Lower leg skin (tissue), 4 donors: ENCODE measurements at regions not wholly inside any gene's neighbourhood (a gene's known extent, or its start where the extent isn't known, plus 50 kb on each side); places are given as distances from the start of the nearest gene placed in this dataset.

Experiments
- DNase-seq, 2 donors: peaks; one replicate each; pipeline ENCODE4 v3.0.0-alpha.2; 2019; ENCODE audit warnings: low spot score in 2 of 2
- H3K4me3 ChIP-seq: fragments of 200-600 bp; sonication (generic); 2 replicates; pipeline ENCODE4 v1.5.1; 2017; ENCODE audit warnings: mild to moderate bottlenecking, low read depth; ENCODE audit not compliant: poor library complexity, severe bottlenecking
- CTCF ChIP-seq, 3 donors: fragments of 450-650 bp; IDR thresholded peaks; one replicate each; pipeline ENCODE4 v1.5.1; 2016; ENCODE audit warnings: antibody characterized with exemption in 3 of 3, mild to moderate bottlenecking in 3 of 3, moderate library complexity in 2 of 3
- POLR2A ChIP-seq, 2 donors: fragments of 450-650 bp; IDR thresholded peaks; one replicate each; pipeline ENCODE4 v1.6.1; 2016 to 2017; ENCODE audit warnings: antibody characterized with exemption in 2 of 2, mild to moderate bottlenecking in 1 of 2, moderate library complexity in 1 of 2
- WGBS, 2 donors: methylation state at CpG; one replicate each; pipeline ENCODE4 v1.1.5; 2018; 5-methylcytosine and 5-hydroxymethylcytosine counted together
- intact Hi-C: fragments of 100-400 bp; cut with DNase I; formaldehyde crosslinking; loops from one replicate; pipeline ENCODE4 v1.15.0; 2023; ENCODE audit warnings: low total_unique reads

GRCh38 chr2:19505199-19506136 is 147.0 kb upstream of the OSR1 start:
- H3K4me3 ChIP-seq = no peak overlapping the region
- intact Hi-C loops = no loop called here
- 41 to 47% methylated on average over 5 of the region's 5 CpGs for WGBS, 2 donors
- no peak for DNase-seq
- TF ChIP-seq CTCF (IDR thresholded peaks at IDR 0.05) = no peak
- TF ChIP-seq POLR2A (IDR thresholded peaks at IDR 0.05) = no peak

GRCh38 chr2:19504400-19505198 is 146.2 kb upstream of the OSR1 start:
- WGBS, 2 donors = 60 to 63% methylated on average over 5 of the region's 5 CpGs
- no peak overlapping the region for H3K4me3 ChIP-seq
- no peak for DNase-seq
- TF ChIP-seq POLR2A (IDR thresholded peaks at IDR 0.05) (no peak), CTCF (IDR thresholded peaks at IDR 0.05) (no peak)
- intact Hi-C loops = no loop called here

- TF ChIP-seq CTCF (IDR thresholded peaks at IDR 0.05) = no peak
- no peak for TF ChIP-seq POLR2A (IDR thresholded peaks at IDR 0.05)
- intact Hi-C loops = no loop called here
- 84 to 88% methylated on average over 3 of the region's 3 CpGs for WGBS, 2 donors
Measured at GRCh38 chr2:19503915-19504314, 145.5 kb upstream of the OSR1 start.

GRCh38 chr2:19503406-19503805 is 145.0 kb upstream of the OSR1 start:
- no peak for TF ChIP-seq CTCF (IDR thresholded peaks at IDR 0.05)
- TF ChIP-seq POLR2A (IDR thresholded peaks at IDR 0.05) = no peak
- intact Hi-C loops = no loop called here
- H3K4me3 ChIP-seq = no peak overlapping the region
- WGBS, 2 donors = 68 to 82% methylated on average over 4 of the region's 4 CpGs
- DNase-seq = no peak

More at GRCh38 chr2:19503915-19504314, 145.5 kb upstream of the OSR1 start:
- no peak overlapping the region for H3K4me3 ChIP-seq
- DNase-seq = no peak

- H3K4me3 ChIP-seq = no peak overlapping the region
- no peak for DNase-seq
- intact Hi-C loops = no loop called here
- TF ChIP-seq CTCF (IDR thresholded peaks at IDR 0.05) (no peak), POLR2A (IDR thresholded peaks at IDR 0.05) (no peak)
Measured at GRCh38 chr2:19500126-19500525, 141.7 kb upstream of the OSR1 start.
